ENCODE measurements at regions not wholly inside any gene's neighbourhood (a gene's known extent, or its start where the extent isn't known, plus 50 kb on each side); places are given as distances from the start of the nearest gene placed in this dataset.

- H3K4me1 ChIP-seq (ENCODE audit: control insufficient read depth, low read length): no peaks in the 10 kb centered on the region
- no peaks in the 10 kb centered on the region for H3K9me2 ChIP-seq (replicated peaks; ENCODE audit: control insufficient read depth, low read length)
- no peaks in the 10 kb centered on the region for H3F3A ChIP-seq (ENCODE audit: control insufficient read depth, insufficient read depth)
- no peak overlapping the region for H3K27ac ChIP-seq (ENCODE audit: low read depth, low read length)
- H3K4me3 ChIP-seq (ENCODE audit: low read length): no peak overlapping the region
- TF ChIP-seq CTCF (IDR thresholded peaks at IDR 0.05; ENCODE audit: low read depth, low read length, poor library complexity, severe bottlenecking): no peak
- no peak for TF ChIP-seq EZH2phosphoT487 (IDR thresholded peaks at IDR 0.05; ENCODE audit: borderline replicate concordance, low read length)
- no peak overlapping the region for H3K4me2 ChIP-seq (ENCODE audit: low read length)
- H3K79me2 ChIP-seq (ENCODE audit: control insufficient read depth, low read length): no peaks in the 10 kb centered on the region
- no peaks in the 10 kb centered on the region for H3K27me3 ChIP-seq (ENCODE audit: control insufficient read depth, low read length)
- peaks cover 11% of the 10 kb centered on the region; the same call in 1 of the 2 replicates for H3K9me3 ChIP-seq (ENCODE audit: control insufficient read depth, insufficient read depth, low read length)
- no peaks in the 10 kb centered on the region for H3K36me3 ChIP-seq (ENCODE audit: control insufficient read depth, low read length)
- H4K20me1 ChIP-seq (ENCODE audit: control insufficient read depth, insufficient read depth, low read depth, low read length): no peaks in the 10 kb centered on the region
Observed at GRCh38 chr9:86798966-86799365, 148.3 kb downstream of the GAS1 start.

- Histone ChIP-seq H3K9me2 (replicated peaks; ENCODE audit: control insufficient read depth, low read length) (no peaks in the 10 kb centered on the region), H3K9me3 (ENCODE audit: control insufficient read depth, insufficient read depth, low read length) (no peaks in the 10 kb centered on the region), H3K4me1 (ENCODE audit: control insufficient read depth, low read length) (no peaks in the 10 kb centered on the region), H3K79me2 (ENCODE audit: control insufficient read depth, low read length) (no peaks in the 10 kb centered on the region), H3K4me3 (ENCODE audit: low read length) (no peak overlapping the region), H3K4me2 (ENCODE audit: low read length) (no peak overlapping the region), H3K27me3 (ENCODE audit: control insufficient read depth, low read length) (no peaks in the 10 kb centered on the region), H3K27ac (ENCODE audit: low read depth, low read length) (no peak overlapping the region), H4K20me1 (ENCODE audit: control insufficient read depth, insufficient read depth, low read depth, low read length) (no peaks in the 10 kb centered on the region), H3F3A (ENCODE audit: control insufficient read depth, insufficient read depth) (no peaks in the 10 kb centered on the region), H3K36me3 (ENCODE audit: control insufficient read depth, low read length) (no peaks in the 10 kb centered on the region)
- TF ChIP-seq EZH2phosphoT487 (IDR thresholded peaks at IDR 0.05; ENCODE audit: borderline replicate concordance, low read length) (no peak), CTCF (IDR thresholded peaks at IDR 0.05; ENCODE audit: low read depth, low read length, poor library complexity, severe bottlenecking) (no peak)
Observed at GRCh38 chr9:86796666-86797065, 150.6 kb downstream of the GAS1 start.

GRCh38 chr9:86795823-86796553, 151.3 kb downstream of the GAS1 start:
- no peaks in the 10 kb centered on the region for H3K36me3 ChIP-seq (ENCODE audit: control insufficient read depth, low read length)
- no peak overlapping the region for H3K4me2 ChIP-seq (ENCODE audit: low read length)
- no peaks in the 10 kb centered on the region for H3F3A ChIP-seq (ENCODE audit: control insufficient read depth, insufficient read depth)
- no peaks in the 10 kb centered on the region for H3K4me1 ChIP-seq (ENCODE audit: control insufficient read depth, low read length)
- no peaks in the 10 kb centered on the region for H3K27me3 ChIP-seq (ENCODE audit: control insufficient read depth, low read length)
- H4K20me1 ChIP-seq (ENCODE audit: control insufficient read depth, insufficient read depth, low read depth, low read length): no peaks in the 10 kb centered on the region
- H3K27ac ChIP-seq (ENCODE audit: low read depth, low read length): no peak overlapping the region
- TF ChIP-seq CTCF (IDR thresholded peaks at IDR 0.05; ENCODE audit: low read depth, low read length, poor library complexity, severe bottlenecking): no peak
- TF ChIP-seq EZH2phosphoT487 (IDR thresholded peaks at IDR 0.05; ENCODE audit: borderline replicate concordance, low read length): no peak
- H3K9me2 ChIP-seq (replicated peaks; ENCODE audit: control insufficient read depth, low read length): no peaks in the 10 kb centered on the region
- no peaks in the 10 kb centered on the region for H3K9me3 ChIP-seq (ENCODE audit: control insufficient read depth, insufficient read depth, low read length)
- no peaks in the 10 kb centered on the region for H3K79me2 ChIP-seq (ENCODE audit: control insufficient read depth, low read length)
- no peak overlapping the region for H3K4me3 ChIP-seq (ENCODE audit: low read length)

All from DOHH2 (cell line).